ENCODE measurements at regions not wholly inside any gene's neighbourhood (a gene's known extent, or its start where the extent isn't known, plus 50 kb on each side); places are given as distances from the start of the nearest gene placed in this dataset.
A peak's percentile ranks its signal among the peaks of the same experiment; 100 is the strongest.
"Not testable (repeated sequence)": the region's sequence is repeated elsewhere in the genome, so short reads cannot be mapped to it uniquely, and the experiment has no call there.

DNA sequence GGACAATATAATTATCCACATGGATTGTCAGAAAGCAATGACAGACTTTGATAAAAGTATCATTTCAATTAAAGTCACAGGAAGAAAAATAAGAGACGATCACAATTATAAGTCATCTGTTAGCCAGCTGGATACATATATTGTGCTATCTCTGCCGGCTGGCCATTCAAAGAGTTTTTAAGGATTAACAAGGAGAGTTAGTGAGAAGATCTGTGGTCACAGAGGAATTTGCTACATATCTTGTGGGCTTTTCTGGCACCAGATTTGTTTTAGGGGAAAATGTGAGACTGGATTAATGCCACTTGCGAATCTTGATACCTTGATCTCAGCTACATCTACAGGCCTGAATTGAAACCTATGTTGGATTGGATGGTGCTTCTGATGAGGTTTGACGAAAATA, 90.9 kb upstream of the MANSC4 start:
- Mint-ChIP-seq H3K4me3 (no peak overlapping the region), H3K27me3 (peaks cover 6% of the 10 kb centered on the region), H3K27ac (no peak overlapping the region), H3K9me3 (no peaks in the 10 kb centered on the region), H3K4me1 (peaks cover 8% of the 10 kb centered on the region)
- ATAC-seq (no peak), DNase-seq (no peak)

GRCh38 chr12:27869567-27869966, 89.5 kb upstream of the MANSC4 start:
- Mint-ChIP-seq H3K27me3 (peaks cover 6% of the 10 kb centered on the region), H3K27ac (no peak overlapping the region), H3K9me3 (no peaks in the 10 kb centered on the region), H3K4me1 (peaks cover 11% of the 10 kb centered on the region), H3K4me3 (no peak overlapping the region)
- no peak for DNase-seq
- ATAC-seq = no peak

DNA sequence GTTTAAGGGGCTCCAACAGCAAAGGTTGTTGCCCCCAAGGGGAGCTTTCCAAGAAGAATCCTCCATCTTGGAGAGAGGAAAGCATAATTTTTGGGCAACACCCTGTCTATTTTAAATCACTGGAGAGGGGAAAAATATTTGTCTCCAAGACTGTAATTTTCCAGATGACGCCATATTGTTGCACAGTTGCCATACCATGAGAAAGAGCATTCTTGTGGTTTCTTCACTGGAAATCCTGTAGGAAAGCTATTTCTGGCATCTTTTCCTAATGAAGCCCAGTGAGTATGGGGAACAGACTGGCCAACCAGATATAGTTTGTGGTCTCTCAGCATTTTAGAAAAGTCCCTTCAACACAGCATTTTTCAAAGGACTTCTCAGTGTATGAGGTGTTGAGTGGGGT, 88.1 kb upstream of the MANSC4 start:
- Mint-ChIP-seq H3K4me3 (no peak overlapping the region), H3K27ac (no peak overlapping the region), H3K27me3 (peaks cover 6% of the 10 kb centered on the region), H3K4me1 (peaks cover 14% of the 10 kb centered on the region), H3K9me3 (no peaks in the 10 kb centered on the region)
- DNase-seq = no peak
- no peak for ATAC-seq

DNA sequence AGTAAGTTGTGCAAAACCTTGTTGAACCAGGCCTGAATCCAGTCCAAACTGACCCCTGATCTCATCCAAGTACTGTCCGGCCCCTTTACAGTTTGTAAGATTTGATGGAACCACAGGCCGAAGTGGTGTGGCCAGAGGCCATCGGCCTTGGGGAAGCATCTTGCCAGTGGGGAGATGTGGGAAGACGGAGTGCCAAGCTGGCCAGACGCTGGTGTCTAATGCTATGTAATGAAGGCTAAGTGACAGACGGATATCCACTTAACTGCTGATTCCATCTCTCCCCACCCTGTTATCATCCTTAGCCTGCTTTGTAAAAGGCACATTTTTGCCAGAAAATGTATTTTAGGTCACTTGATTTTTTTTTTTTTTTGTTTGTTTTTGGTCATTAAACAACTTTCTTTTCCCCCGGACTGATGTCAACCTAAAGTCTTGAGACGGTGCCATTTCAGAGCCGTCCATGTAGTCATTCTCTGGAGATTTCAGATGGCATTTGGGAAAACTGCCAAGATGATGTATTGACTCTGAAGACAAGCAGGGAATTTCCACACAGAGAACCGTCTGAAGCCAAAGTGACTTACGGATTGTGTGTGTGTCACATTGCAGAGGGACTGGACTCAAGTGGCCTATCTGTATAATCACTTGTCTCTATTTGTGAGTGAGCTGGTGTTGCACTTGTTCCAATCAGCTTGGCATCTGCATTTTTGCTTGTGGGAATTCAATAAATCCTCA, 86.5 kb upstream of the MANSC4 start:
- no peak for DNase-seq
- peaks cover 6% of the 10 kb centered on the region for H3K27me3 Mint-ChIP-seq

GRCh38 chr12:27865421-27865820, 85.4 kb upstream of the MANSC4 start:
- no peak for ATAC-seq
- Mint-ChIP-seq H3K9me3 (no peaks in the 10 kb centered on the region), H3K4me1 (peaks cover 5% of the 10 kb centered on the region), H3K4me3 (no peak overlapping the region), H3K27me3 (peaks cover 6% of the 10 kb centered on the region), H3K27ac (no peak overlapping the region)
- DNase-seq = no peak

More for the DNA sequence above, 86.5 kb upstream of the MANSC4 start:
- no peaks in the 10 kb centered on the region for H3K9me3 Mint-ChIP-seq
- H3K4me3 Mint-ChIP-seq = no peak overlapping the region
- no peak for ATAC-seq
- peaks cover 14% of the 10 kb centered on the region for H3K4me1 Mint-ChIP-seq
- no peak overlapping the region for H3K27ac Mint-ChIP-seq

DNA sequence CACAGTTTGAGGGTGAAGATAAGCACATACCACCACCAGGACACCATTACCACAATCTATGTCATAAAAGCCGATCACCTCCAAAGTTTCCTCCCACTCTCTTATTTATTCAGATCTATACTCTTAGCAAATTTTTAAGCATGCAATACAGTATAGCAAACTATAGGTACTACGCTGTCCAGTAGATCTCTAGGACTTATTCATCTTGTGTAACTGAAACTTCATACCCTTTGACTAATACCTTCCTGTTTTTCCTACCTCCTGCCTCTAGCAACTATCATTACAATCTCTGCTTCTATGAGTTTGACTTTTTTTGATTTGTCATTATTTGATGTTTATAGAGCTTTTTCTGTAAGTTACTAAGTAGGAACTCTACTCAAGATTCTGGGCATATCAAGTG, 84.5 kb upstream of the MANSC4 start:
- Mint-ChIP-seq H3K27me3 (peaks cover 6% of the 10 kb centered on the region), H3K27ac (no peak overlapping the region), H3K4me1 (peaks cover 5% of the 10 kb centered on the region), H3K4me3 (peak overlapping the region in 1 of 2 donors; percentile 7), H3K9me3 (no peaks in the 10 kb centered on the region)
- ATAC-seq (peak; percentile 94), DNase-seq (no peak)

DNA sequence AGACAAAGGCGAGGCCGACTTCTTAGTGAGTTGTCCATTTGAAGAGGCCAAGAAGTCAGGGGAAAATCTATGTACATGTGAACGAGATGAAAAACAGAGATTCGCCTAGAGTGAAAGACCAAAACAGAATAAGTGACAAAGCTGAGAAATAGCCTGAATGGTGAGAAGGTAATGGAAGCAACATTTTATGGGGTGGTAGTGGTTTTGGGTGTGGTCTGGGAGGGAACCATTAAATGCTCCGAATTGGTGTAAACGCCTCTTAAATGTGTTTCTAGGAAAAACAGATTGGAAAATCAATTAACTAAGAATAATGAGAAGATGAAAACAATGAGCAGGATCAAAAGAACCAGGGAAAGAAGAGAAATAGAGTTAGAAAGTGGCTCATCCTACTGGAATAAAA, 83.8 kb upstream of the MANSC4 start:
- Mint-ChIP-seq H3K27ac (no peak overlapping the region), H3K4me1 (peaks cover 5% of the 10 kb centered on the region)
- DNase-seq = no peak

GRCh38 chr12:27861428-27862167, 81.6 kb upstream of the MANSC4 start:
- DNase-seq = no peak
- H3K27me3 Mint-ChIP-seq = peaks cover 6% of the 10 kb centered on the region
- no peak overlapping the region for H3K4me3 Mint-ChIP-seq
- peaks cover 5% of the 10 kb centered on the region for H3K4me1 Mint-ChIP-seq
- no peaks in the 10 kb centered on the region for H3K9me3 Mint-ChIP-seq
- peak; percentile 34 for ATAC-seq
- H3K27ac Mint-ChIP-seq = no peak overlapping the region

More for the DNA sequence above, 83.8 kb upstream of the MANSC4 start:
- H3K4me3 Mint-ChIP-seq = no peak overlapping the region
- ATAC-seq = no peak
- H3K9me3 Mint-ChIP-seq = no peaks in the 10 kb centered on the region
- peaks cover 6% of the 10 kb centered on the region for H3K27me3 Mint-ChIP-seq

DNA sequence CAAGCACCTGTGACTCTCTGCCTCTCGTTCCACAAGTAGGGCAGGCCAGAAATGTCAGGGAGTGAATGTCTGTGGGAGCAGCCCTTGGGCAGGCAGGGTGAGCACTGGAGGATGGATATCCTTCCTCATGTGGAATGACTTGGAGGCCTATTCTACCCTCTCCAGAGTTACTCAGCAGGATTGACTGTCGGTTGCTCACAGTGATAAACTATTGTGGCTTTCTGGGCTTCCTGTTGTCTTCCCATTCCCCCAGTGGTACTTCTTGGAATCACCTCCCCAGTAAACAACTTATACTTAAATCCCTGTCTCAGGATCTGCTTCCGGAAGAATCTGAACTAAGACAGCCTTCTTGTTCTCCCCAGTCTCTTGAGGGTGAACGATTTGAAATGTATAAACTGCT, 79.6 kb upstream of the MANSC4 start:
- no peak overlapping the region for H3K27ac Mint-ChIP-seq
- DNase-seq (no peak), ATAC-seq (no peak)
- H3K4me1 Mint-ChIP-seq = peaks cover 4% of the 10 kb centered on the region
- H3K4me3 Mint-ChIP-seq = no peak overlapping the region
- H3K9me3 Mint-ChIP-seq = no peaks in the 10 kb centered on the region
- H3K27me3 Mint-ChIP-seq = peaks cover 6% of the 10 kb centered on the region

- not testable (repeated sequence) for ATAC-seq, DNase-seq, H3K4me1 Mint-ChIP-seq, H3K4me3 Mint-ChIP-seq, H3K9me3 Mint-ChIP-seq, H3K27me3 Mint-ChIP-seq, H3K27ac Mint-ChIP-seq
Observed at GRCh38 chr12:27857006-27857405, 77.0 kb upstream of the MANSC4 start.

GRCh38 chr12:27852742-27853141, 72.7 kb upstream of the MANSC4 start:
- peaks cover 30% of the 10 kb centered on the region for H3K27me3 Mint-ChIP-seq
- no peak overlapping the region for H3K4me3 Mint-ChIP-seq
- peaks cover 6 to 17% of the 10 kb centered on the region in 2 donors for H3K9me3 Mint-ChIP-seq
- DNase-seq (no peak), ATAC-seq (no peak)
- peak overlapping the region in 1 of 2 donors; percentile 5 for H3K27ac Mint-ChIP-seq
- no peaks in the 10 kb centered on the region for H3K4me1 Mint-ChIP-seq

All from stimulated activated naive CD8-positive, alpha-beta T cell treated with anti-CD3 and anti-CD28 coated beads, Interleukin-15, amount 100 ng/mL, for 72 hours (primary cell).